ENCODE measurements at regions not wholly inside any gene's neighbourhood (a gene's known extent, or its start where the extent isn't known, plus 50 kb on each side); places are given as distances from the start of the nearest gene placed in this dataset.

- DNase-seq = no peak
- H3K27me3 ChIP-seq (replicated peaks; ENCODE audit: control insufficient read depth, insufficient read depth, low read length, poor library complexity, severe bottlenecking) = no peaks in the 10 kb centered on the region
- H3K9me3 ChIP-seq (ENCODE audit: control insufficient read depth, low read length) = no peaks in the 10 kb centered on the region
- no peaks in the 10 kb centered on the region for H3K36me3 ChIP-seq (ENCODE audit: control insufficient read depth, insufficient read depth, low read length)
- no peaks in the 10 kb centered on the region for H3K4me1 ChIP-seq (ENCODE audit: control insufficient read depth, insufficient read depth, low read length, poor library complexity, severe bottlenecking)
- H3K27ac ChIP-seq (ENCODE audit: insufficient read depth, low read length, poor library complexity, severe bottlenecking) = no peak overlapping the region
- H3K4me3 ChIP-seq (ENCODE audit: insufficient read depth, low read depth, low read length, poor library complexity, severe bottlenecking) = no peak overlapping the region
These were observed 216.9 kb upstream of the RAB6C start for GRCh38 chr2:129762386-129763189.

DNA sequence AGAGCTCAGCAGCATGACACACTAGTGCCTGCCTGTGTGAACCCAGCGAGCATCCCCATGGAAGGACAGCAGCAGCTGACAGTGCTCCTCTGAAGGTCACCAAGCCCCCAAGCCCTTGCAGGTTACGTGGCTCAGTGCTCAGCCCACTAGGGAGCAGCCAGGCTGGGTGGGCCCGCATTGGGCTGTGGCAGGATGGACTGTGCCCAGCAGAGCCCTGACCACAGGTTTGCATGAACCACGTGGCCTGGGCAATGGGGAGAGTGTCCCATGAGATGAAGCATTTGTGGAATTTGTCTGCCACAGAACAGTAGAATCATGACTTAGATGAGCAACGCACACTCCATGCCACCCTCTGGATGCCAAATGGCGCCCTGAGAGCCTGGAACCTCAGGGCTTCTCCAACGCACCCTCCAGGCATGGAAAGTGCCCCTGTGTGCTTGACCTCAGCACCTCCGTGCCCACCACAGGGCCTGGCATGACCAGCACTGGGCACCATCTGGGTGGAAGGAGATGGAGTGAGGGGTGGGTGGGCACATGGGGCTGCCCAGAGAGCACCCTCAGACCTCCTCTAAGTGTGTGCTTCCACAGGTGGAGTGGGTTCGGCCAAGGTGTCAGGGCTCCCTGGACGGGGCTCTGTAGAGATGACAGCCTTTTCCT lies 216.1 kb upstream of the RAB6C start:
- Histone ChIP-seq H3K36me3 (ENCODE audit: control insufficient read depth, insufficient read depth, low read length) (no peaks in the 10 kb centered on the region), H3K9me3 (ENCODE audit: control insufficient read depth, low read length) (no peaks in the 10 kb centered on the region), H3K27me3 (replicated peaks; ENCODE audit: control insufficient read depth, insufficient read depth, low read length, poor library complexity, severe bottlenecking) (no peaks in the 10 kb centered on the region), H3K27ac (ENCODE audit: insufficient read depth, low read length, poor library complexity, severe bottlenecking) (no peak overlapping the region), H3K4me1 (ENCODE audit: control insufficient read depth, insufficient read depth, low read length, poor library complexity, severe bottlenecking) (no peaks in the 10 kb centered on the region), H3K4me3 (ENCODE audit: insufficient read depth, low read depth, low read length, poor library complexity, severe bottlenecking) (no peak overlapping the region)
- DNase-seq = no peak

- Histone ChIP-seq H3K9me3 (ENCODE audit: control insufficient read depth, low read length) (no peaks in the 10 kb centered on the region), H3K27me3 (replicated peaks; ENCODE audit: control insufficient read depth, insufficient read depth, low read length, poor library complexity, severe bottlenecking) (no peaks in the 10 kb centered on the region), H3K27ac (ENCODE audit: insufficient read depth, low read length, poor library complexity, severe bottlenecking) (no peak overlapping the region), H3K36me3 (ENCODE audit: control insufficient read depth, insufficient read depth, low read length) (no peaks in the 10 kb centered on the region), H3K4me3 (ENCODE audit: insufficient read depth, low read depth, low read length, poor library complexity, severe bottlenecking) (no peak overlapping the region), H3K4me1 (ENCODE audit: control insufficient read depth, insufficient read depth, low read length, poor library complexity, severe bottlenecking) (no peaks in the 10 kb centered on the region)
- no peak for DNase-seq
These were observed 215.5 kb upstream of the RAB6C start for GRCh38 chr2:129763966-129764365.

GRCh38 chr2:129764376-129765325 lies 214.8 kb upstream of the RAB6C start:
- no peaks in the 10 kb centered on the region for H3K27me3 ChIP-seq (replicated peaks; ENCODE audit: control insufficient read depth, insufficient read depth, low read length, poor library complexity, severe bottlenecking)
- H3K4me3 ChIP-seq (ENCODE audit: insufficient read depth, low read depth, low read length, poor library complexity, severe bottlenecking) = no peak overlapping the region
- no peak overlapping the region for H3K27ac ChIP-seq (ENCODE audit: insufficient read depth, low read length, poor library complexity, severe bottlenecking)
- DNase-seq = no peak
- H3K4me1 ChIP-seq (ENCODE audit: control insufficient read depth, insufficient read depth, low read length, poor library complexity, severe bottlenecking) = no peaks in the 10 kb centered on the region
- no peaks in the 10 kb centered on the region for H3K36me3 ChIP-seq (ENCODE audit: control insufficient read depth, insufficient read depth, low read length)
- no peaks in the 10 kb centered on the region for H3K9me3 ChIP-seq (ENCODE audit: control insufficient read depth, low read length)

- no peak overlapping the region for H3K27ac ChIP-seq (ENCODE audit: insufficient read depth, low read length, poor library complexity, severe bottlenecking)
- no peaks in the 10 kb centered on the region for H3K36me3 ChIP-seq (ENCODE audit: control insufficient read depth, insufficient read depth, low read length)
- H3K27me3 ChIP-seq (replicated peaks; ENCODE audit: control insufficient read depth, insufficient read depth, low read length, poor library complexity, severe bottlenecking) = no peaks in the 10 kb centered on the region
- H3K4me3 ChIP-seq (ENCODE audit: insufficient read depth, low read depth, low read length, poor library complexity, severe bottlenecking) = no peak overlapping the region
- no peaks in the 10 kb centered on the region for H3K4me1 ChIP-seq (ENCODE audit: control insufficient read depth, insufficient read depth, low read length, poor library complexity, severe bottlenecking)
- no peak for DNase-seq
- no peaks in the 10 kb centered on the region for H3K9me3 ChIP-seq (ENCODE audit: control insufficient read depth, low read length)
These were observed 214.2 kb upstream of the RAB6C start for GRCh38 chr2:129765326-129765677.

DNA sequence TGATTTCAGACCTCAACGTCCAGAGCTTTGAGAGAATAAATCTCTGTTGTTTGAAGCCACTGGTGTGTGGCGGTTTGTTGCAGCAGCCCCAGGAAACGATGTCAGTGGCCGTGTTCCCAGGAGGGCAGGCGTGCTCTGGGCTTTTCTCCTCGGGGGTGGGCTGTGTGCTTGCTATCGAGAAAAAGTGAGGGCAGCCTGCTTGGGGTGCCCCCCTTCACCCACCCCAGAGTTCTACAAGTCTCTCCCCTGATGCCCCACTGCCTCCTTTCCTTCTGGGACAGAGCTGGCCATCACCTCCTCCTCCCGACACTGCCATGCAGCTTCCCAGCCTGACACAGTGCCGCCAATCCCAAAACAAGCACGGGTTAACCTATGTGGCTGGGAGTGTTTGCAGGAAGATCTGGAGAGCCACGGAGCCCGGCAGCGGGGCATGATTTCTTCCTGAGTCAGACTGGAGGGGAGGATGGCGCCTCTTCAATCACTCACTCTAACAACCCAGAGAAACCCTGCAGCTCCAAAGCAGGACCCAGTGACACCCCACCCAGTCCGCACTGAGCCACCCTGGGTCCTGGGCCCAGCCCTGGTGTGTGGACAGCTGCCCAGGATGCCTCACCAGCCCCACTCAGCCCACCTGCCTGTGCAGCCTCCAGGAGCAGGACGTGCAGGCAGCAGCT lies 213.7 kb upstream of the RAB6C start:
- H3K36me3 ChIP-seq (ENCODE audit: control insufficient read depth, insufficient read depth, low read length) = no peaks in the 10 kb centered on the region
- no peak overlapping the region for H3K4me3 ChIP-seq (ENCODE audit: insufficient read depth, low read depth, low read length, poor library complexity, severe bottlenecking)
- no peaks in the 10 kb centered on the region for H3K9me3 ChIP-seq (ENCODE audit: control insufficient read depth, low read length)
- no peak overlapping the region for H3K27ac ChIP-seq (ENCODE audit: insufficient read depth, low read length, poor library complexity, severe bottlenecking)
- H3K27me3 ChIP-seq (replicated peaks; ENCODE audit: control insufficient read depth, insufficient read depth, low read length, poor library complexity, severe bottlenecking) = no peaks in the 10 kb centered on the region
- DNase-seq = no peak
- H3K4me1 ChIP-seq (ENCODE audit: control insufficient read depth, insufficient read depth, low read length, poor library complexity, severe bottlenecking) = no peaks in the 10 kb centered on the region

DNA sequence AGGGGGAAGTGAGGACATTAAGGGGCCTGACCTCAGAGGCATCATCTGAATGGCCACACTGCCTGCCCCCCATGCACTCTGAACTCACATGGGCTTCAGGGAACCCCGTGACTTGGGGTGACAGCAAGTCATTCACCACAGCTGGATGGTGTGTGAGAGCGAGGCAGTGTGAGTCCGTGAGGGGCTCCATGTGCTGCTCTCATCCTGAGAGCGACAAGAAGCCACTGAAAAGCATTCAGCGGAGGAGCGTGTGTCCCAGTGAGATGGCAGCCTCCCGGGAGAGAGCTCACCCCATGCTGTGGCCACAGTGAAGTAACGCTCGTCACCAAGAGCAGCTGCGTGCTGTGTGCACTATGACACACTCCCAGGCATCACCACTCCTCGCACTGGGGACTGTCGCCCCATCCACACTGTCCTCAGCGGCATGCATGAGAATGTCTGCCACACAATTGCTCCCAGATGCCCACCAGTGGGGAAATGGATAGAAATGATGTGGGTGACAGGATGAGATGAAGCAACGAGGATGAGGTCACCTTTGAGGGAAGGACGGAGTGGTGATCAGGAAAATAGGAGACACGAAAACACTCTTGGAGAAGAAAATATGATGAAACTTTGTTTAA lies 213.0 kb upstream of the RAB6C start:
- Histone ChIP-seq H3K4me1 (ENCODE audit: control insufficient read depth, insufficient read depth, low read length, poor library complexity, severe bottlenecking) (no peaks in the 10 kb centered on the region), H3K27me3 (replicated peaks; ENCODE audit: control insufficient read depth, insufficient read depth, low read length, poor library complexity, severe bottlenecking) (no peaks in the 10 kb centered on the region), H3K36me3 (ENCODE audit: control insufficient read depth, insufficient read depth, low read length) (no peaks in the 10 kb centered on the region), H3K27ac (ENCODE audit: insufficient read depth, low read length, poor library complexity, severe bottlenecking) (no peak overlapping the region), H3K9me3 (ENCODE audit: control insufficient read depth, low read length) (no peaks in the 10 kb centered on the region), H3K4me3 (ENCODE audit: insufficient read depth, low read depth, low read length, poor library complexity, severe bottlenecking) (no peak overlapping the region)
- no peak for DNase-seq

DNA sequence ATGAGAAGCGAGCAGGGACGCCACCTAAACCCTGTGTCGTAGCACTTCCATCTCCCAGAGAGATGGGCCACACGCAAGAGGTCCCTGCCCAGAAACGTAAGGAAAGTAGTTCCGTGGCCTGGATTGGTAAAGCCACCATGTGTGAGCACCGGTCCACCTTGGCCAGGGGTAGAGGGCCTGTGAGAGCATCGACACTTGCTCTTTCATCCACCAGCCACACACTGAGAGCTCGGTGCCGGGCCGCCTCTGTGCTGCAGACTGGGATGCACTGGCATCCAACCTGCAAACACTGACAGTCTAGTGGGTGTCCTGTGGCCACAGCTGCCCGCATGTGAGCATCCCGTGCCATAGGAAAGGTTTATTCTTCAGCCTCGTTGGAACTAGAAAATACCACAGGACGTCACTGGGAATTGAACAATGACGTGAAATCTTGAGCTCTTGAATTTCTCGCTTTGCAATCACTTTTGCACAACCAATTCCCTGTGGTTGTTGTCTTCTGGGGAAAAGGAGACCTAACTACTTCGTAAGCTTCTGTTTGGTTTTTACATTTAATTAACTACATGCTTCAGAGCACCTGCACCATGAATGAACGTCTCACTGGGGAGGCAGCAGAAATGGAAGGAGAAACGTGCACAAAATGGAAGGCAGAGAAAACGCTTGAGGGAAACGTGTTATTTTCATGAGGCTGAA lies 212.0 kb upstream of the RAB6C start:
- H3K4me1 ChIP-seq (ENCODE audit: control insufficient read depth, insufficient read depth, low read length, poor library complexity, severe bottlenecking) = no peaks in the 10 kb centered on the region
- no peak overlapping the region for H3K27ac ChIP-seq (ENCODE audit: insufficient read depth, low read length, poor library complexity, severe bottlenecking)
- no peaks in the 10 kb centered on the region for H3K36me3 ChIP-seq (ENCODE audit: control insufficient read depth, insufficient read depth, low read length)
- no peak for DNase-seq
- H3K27me3 ChIP-seq (replicated peaks; ENCODE audit: control insufficient read depth, insufficient read depth, low read length, poor library complexity, severe bottlenecking) = no peaks in the 10 kb centered on the region
- H3K9me3 ChIP-seq (ENCODE audit: control insufficient read depth, low read length) = no peaks in the 10 kb centered on the region
- H3K4me3 ChIP-seq (ENCODE audit: insufficient read depth, low read depth, low read length, poor library complexity, severe bottlenecking) = no peak overlapping the region

DNA sequence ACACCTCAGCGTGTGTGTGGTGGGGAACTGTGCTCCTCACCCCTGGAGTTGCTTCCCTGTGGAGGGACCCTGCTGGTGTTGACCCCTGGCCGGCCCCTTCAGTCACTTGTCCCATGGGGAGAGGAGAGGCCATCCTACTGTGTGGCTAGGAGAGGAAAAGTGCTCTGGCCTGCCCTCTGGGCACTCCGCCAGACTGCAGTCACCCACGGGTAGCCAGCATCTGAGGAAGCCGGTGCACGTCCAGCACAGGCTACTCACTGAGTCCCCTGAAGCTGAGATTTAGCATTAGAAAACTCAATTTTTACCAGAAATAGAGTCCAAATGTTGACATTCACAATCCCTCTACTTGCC lies 211.5 kb upstream of the RAB6C start:
- Histone ChIP-seq H3K27me3 (replicated peaks; ENCODE audit: control insufficient read depth, insufficient read depth, low read length, poor library complexity, severe bottlenecking) (no peaks in the 10 kb centered on the region), H3K27ac (ENCODE audit: insufficient read depth, low read length, poor library complexity, severe bottlenecking) (no peak overlapping the region), H3K36me3 (ENCODE audit: control insufficient read depth, insufficient read depth, low read length) (no peaks in the 10 kb centered on the region), H3K4me3 (ENCODE audit: insufficient read depth, low read depth, low read length, poor library complexity, severe bottlenecking) (no peak overlapping the region), H3K4me1 (ENCODE audit: control insufficient read depth, insufficient read depth, low read length, poor library complexity, severe bottlenecking) (no peaks in the 10 kb centered on the region), H3K9me3 (ENCODE audit: control insufficient read depth, low read length) (no peaks in the 10 kb centered on the region)
- DNase-seq = no peak
